SHP77 treated with DMSO at 0.1 percent for 48 hours (cell line): ENCODE measurements at regions not wholly inside any gene's neighbourhood (a gene's known extent, or its start where the extent isn't known, plus 50 kb on each side); places are given as distances from the start of the nearest gene placed in this dataset.
"Not testable (repeated sequence)": the region's sequence is repeated elsewhere in the genome, so short reads cannot be mapped to it uniquely, and the experiment has no call there.

Experiments
- DNase-seq: peaks from one replicate; lab custom pipeline; 2025; lab: John Stamatoyannopoulos, UW

DNA sequence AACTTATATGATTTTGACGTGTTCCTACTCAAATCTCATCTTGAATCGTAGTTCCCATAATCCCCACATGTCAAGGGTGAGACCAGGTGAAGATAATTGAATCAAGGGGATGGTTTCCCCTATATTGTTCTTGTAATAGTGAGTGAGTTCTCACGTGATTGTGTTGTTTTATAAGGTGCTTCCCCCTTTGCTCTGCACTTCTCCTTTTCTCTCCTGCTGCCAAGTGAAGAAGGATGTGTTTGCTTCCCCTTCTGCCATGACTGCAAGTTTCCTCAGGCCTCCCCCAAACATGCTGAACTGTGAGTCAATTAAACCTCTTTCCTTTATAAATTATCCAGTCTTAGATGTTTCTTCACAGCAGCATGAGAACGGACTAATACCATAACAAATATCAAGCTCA is 83.2 kb downstream of the MANEA start:
- no peak for DNase-seq

DNA sequence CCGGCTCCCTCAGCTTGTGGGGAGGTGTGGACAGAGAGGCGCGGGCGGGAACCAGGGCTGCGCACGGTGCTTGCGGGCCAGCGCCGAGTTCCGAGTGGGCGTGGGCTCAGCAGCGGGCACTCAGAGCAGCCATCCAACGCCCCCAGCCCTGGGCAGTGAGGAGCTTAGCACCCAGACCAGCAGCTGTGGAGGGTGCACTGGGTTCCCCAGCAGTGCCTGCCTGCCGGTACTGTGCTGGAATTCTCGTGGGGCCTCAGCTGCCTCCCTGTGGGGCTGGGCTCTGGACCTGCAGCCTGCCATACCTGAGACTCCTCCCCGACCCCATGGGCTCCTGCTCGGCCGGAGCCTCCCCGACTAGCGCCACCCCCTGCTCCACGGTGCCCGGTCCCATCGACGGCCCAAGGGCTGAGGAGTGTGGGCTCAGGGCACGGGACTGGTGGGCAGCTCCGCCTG is 92.7 kb downstream of the MANEA start:
- no peak for DNase-seq

DNA sequence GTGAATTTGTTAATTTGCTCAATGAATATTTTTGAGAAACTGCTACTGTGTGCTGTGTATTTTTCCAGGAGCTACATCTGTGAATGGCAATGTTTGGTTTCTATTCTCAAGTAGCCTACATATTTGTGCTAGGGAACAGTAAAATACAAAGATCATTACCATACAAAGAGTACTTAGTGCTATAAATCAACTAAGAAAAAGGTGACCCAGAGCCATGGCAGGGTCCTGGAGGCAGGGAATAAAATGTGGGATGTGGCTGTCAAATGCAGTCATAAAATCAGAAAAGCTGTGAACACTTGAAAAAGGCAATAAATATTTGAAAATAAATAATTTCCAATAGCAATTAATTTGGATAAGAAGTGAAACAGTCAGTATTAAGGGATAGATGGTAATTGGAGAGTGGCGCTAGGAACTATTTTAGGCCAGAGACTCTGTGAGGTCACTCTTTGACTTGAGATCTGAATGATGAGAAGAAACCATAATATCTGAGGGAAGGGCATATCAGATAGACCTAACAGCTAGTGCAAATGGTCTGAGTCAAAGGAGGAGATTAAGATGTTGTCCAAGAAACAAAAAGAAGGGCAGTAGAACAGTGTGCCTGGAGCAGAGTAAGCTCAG is 98.8 kb downstream of the MANEA start:
- DNase-seq, result no peak

DNA sequence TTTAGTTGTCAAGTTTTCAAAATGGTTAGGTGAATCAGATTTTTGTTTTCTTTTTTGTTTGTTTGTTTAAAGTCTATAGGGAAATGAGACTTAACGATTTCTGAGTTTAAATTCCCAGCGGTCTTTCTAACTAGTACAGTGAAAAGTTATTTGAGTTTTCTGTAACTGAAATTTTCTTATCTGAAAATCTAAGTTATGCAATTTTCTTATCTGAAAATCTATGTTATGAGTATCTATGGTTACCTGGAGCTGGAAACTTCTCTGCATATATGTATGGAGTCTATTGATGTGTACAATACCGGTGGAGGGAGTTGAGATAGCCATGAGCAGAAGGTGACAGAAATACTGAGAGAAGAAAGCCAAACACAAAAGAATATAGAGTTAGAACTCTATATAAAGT is 102.6 kb downstream of the MANEA start:
- no peak for DNase-seq

DNA sequence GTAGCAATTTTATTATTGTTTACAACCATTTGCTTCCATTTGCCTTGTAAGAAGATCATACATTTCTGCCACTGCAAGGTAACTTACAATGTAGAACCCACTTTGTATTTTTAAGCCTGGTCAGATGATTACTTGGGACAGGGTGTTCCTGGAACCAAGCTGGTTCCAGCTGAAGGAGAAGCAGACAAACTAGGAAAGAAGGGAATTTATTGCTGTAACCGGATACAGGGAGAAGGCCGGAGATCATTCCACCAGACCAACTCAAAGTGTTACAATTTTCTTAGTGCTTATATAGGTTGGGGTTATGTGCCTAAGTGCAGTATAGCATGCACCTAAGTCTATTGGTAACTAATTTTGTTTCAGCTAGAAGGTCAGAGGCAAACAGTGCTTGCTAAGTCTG is 104.4 kb downstream of the MANEA start:
- no peak for DNase-seq

DNA sequence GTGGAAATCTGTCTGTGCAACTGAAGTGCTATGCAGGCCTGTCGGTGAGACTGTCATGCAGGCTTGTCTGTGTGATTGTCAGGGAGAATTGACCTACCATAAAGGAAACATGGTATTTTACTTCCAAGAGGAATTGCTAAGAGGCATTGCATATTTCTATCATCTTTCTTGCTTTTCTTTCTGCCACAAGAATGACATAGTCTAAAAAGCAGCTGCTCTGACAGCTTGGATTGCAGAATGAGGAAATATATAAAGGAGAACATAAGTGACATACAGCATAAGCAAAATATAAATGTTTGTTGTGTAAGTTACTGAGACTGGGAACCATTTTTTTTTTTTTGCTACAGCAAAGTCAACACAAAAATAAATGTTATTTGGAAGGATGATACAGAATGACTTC is 105.1 kb downstream of the MANEA start:
- no peak for DNase-seq

DNA sequence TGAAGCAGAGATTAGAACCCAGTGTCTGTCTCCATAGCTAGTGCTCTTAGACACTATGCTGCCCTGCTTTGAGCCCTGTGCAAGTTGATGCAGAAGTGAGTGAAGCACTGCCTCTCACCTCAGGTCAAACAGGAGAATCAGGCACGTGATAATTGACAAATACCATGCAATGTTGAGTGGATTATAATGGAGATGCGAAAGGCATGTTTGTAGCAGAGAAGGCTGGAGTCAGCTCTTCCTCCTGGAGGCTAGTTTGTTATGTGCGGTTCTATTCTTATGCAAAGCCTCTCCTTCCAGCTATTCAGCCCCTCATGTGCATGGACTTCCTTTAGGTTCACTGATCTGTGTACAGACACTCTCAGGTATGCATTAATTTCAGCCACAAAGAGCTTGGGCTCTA is 108.5 kb downstream of the MANEA start:
- DNase-seq, result no peak

DNA sequence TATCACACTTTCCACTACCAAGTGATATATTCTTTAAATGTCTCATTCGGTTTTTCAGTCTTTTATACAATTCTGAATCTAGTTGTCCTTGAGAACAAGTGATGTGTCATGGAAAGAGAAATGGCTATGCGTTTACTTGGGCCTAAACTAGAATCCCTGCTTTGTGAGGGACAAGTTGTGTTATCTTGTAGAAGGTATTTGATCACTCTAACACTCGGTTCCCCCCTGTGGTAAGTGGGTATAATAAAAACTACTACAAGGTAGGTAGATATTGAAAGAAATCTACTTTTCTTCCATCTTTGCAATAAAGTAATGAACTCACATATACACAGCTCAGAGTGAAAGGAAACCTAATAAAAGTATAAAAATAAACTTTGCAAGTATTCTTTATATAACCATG is 108.9 kb downstream of the MANEA start:
- no peak for DNase-seq

DNA sequence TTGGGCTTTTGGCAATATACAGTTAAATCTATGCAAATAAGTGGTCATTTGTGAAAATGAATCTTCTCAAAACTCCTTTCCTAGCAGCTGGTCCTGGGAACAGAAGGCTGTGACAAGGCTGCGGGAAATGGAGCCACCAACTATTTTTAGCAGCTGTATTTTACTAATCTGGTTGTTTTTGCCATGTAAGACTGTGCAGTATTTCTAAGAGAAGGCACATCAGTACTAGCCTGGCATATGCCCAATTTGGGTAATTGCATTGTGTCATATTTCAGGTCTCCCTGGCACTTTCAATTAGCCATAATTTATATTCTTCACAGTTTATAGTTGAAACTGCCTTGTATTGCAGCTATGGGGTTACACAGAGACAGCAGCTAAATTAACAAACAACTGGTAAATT is 109.6 kb downstream of the MANEA start:
- DNase-seq, result no peak

DNA sequence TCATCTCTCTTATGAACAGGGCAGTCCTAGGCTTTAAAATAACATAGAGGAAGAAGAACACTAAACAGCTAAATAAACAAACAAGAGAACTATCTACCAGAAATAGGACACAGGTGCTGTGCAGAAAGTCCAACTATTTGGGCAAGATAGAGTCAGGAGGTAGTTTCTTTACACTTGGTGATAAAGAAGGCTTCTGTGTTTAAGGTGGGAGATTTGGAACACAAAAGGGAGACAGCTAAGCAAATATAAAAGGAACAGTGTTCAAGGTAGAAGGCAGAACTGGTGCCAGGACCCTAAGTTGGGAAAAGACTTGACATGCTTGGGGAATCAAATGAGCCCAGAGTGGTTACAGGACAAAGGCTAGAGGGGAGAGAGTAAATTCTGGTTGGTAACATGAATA is 110.5 kb downstream of the MANEA start:
- DNase-seq, result no peak

DNA sequence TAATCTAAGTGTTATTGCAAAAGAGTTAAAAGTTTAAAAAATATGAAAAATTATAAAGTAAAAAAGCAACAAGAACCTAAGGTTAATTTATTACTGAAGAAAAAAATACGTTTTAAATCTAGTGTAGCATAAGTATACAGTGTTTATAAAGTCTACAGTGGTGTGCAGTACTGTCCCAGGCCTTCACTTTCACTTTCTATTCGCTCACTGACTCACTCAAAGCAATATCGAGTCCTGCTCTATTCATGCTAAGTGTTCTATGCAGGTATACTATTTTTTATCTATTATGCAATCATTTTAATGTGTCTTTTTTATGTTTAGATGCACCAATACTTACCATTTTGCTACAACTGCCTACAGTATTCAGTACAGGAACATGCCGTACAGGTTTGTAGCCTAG is 113.0 kb downstream of the MANEA start:
- no peak for DNase-seq

DNA sequence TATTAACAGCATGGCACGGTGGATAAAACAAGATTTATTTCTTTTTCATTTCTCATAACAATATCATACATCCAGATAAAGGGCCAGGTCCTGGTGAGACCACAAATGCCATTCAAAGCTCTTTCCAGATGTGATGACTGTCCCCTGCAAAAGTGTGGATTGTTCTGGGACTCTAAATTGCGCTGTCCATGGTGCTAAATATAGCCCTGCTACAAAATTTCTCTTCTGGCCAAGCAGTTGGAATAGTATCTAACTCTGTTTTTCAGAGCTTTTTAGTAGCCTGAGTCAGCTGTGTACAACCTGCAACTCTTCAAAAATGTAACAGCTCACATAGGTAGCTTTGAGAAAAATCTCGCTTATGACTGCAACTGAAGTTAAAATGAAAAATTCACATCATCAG is 115.8 kb downstream of the MANEA start:
- DNase-seq, result no peak

DNA sequence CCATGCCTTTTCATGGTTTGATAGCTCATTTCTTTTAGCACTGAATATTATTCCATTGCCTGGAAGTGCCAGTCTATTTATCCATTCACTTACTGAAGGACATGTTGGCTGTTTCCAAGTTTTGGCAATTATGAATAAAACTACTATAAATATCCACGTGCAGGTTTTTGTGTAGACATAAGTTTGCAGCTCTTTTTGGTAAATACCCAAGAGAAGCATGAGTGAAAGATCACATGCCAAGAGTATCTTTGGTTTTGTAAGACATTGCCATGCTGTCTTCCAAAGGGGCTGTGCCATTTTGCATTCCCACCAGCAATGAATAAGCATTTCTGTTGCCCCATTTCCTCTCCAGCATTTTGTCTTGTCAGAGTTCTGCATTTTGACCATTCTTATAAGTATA is 120.9 kb downstream of the MANEA start:
- DNase-seq, result no peak

DNA sequence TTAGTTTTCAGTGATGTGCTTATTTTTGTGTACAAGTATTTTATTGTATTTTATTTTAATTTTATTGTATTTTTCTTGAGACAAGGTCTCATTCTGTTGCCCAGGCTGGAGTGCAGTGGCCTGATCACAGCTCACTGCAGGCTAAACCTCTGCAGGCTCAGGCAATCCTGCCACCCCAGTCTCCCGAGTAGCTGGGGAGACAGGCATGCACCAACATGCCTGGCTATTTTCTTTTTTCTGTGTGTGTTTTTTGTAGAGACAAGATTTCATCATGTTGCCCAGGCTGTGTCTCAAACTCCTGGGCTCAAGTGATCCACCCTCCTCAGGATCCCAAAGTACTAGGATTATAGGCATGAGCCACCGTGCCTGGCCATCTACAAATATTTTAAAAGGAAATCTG is 146.3 kb downstream of the MANEA start:
- no peak for DNase-seq

DNA sequence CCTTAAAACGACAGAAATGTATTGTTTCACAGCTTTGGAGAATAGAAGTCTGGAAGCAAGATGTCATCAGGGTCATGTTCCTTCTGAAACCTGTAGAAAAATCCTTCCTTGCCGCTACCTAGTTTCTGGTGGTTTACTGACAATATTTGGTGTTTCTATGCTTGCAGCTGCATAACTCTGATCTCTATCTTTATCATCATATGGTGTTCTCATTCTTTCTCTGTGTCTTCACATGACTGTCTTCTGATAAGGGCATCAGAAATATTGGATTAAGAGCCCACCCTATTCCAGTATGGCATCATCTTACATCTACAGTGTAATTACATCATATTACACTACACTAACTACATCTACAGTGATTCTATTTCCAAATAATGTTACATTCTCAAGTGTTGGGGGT is 148.0 kb downstream of the MANEA start:
- no peak for DNase-seq

DNA sequence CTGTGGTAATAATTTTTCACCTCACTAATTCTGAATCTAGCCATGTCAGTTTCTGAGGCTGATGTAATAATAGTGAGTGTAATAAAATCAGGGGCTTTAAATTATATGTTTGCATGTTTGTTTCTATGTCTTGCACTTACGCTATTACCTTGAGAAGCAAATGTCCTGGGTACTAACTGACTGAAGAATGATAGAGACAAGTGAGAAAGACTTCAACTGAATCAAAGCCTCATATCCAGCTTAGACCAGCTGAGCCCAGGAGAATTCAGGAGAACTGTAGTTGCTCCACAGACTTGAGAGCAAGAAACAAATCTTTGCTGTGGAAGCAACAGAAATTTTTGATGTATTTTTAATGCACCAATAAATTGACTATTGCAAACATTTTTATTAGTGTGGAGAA is 162.8 kb downstream of the MANEA start:
- DNase-seq, result no peak

DNA sequence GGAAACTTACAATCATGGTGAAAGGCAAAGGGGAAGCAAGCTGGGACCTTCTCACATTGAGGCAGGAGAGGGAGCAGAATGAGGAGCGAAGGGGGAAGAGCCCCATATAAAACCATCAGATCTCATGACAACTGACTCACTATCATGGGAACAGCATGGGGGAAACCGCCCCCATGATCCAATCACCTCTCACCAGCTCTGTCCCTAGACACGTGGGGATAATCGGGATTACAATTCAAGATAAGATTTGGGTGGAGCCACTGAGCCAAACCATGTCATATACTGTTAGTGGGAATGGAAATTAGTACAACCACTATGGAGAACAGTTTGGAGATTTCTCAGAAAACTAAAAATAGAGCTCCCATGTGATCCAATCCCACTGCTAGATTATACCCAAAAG is 163.7 kb downstream of the MANEA start:
- DNase-seq, result no peak

DNA sequence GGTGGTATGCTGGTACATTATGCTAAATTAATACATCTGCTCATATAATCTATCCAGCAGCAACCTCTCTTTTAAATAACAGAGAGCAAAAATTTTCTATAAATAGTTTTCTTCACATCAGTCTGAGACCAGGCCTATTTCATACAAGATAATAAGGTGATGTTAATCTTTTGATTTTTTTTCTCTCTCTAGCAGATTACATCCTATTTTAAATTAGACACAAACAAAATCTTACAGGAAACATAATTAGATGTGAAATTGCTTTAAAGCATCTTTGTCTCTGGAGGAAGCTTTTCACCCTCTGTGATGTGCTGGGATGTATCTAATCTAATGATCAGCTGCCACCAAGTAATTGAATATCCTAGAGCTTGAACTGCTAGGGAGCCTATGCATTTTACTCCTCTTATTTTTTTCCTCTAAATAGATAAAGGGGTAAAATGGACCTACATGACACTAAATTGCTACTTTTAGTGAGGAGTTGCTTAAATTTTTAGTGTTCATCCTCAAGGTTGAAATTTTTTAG is 165.5 kb downstream of the MANEA start:
- DNase-seq, result no peak

DNA sequence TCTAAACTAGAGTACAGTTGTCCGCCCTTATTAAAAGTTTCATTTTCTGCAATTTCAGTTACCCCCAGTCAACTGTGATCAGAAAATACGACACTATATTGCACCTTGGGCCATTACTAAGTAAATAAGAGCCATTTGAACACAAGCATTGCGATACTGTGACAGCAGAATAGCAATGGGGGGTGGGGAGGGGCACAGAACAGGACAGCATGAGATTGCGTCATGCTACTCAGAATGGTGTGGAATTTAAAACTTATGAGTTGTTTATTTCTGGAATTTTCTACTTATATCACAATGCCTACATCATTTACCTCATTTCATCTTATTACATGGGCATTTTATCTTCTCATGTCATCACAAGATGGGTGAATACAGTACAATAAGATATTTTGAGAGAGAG is 166.3 kb downstream of the MANEA start:
- no peak for DNase-seq

DNA sequence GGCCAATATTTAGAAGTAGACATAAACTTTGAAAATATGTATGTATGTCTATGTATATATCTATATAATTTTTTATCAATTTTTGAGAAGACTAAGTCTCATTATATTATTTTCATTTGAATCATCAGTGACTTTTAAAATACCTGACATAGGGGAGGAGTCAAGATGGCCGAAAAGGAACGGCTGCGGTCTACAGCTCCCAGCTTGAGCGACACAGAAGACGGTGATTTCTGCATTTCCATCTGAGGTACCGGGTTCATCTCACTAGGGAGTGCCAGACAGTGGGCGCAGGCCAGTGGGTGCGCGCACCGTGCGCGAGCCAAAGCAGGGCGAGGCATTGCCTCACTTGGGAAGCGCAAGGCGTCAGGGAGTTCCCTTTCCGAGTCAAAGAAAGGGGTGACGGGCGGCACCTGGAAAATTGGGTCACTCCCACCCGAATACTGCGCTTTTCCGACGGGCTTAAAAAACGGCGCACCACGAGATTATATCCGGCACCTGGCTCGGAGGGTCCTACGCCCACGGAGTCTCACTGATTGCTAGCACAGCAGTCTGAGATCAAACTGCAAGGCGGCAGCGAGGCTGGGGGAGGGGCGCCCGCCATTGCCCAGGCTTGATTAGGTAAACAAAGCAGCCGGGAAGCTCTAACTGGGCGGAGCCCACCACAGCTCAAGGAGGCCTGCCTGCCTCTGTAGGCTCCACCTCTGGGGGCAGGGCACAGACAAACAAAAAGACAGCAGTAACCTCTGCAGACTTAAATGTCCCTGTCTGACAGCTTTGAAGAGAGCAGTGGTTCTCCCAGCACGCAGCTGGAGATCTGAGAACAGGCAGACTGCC is 181.1 kb downstream of the MANEA start:
- not testable (repeated sequence) for DNase-seq

DNA sequence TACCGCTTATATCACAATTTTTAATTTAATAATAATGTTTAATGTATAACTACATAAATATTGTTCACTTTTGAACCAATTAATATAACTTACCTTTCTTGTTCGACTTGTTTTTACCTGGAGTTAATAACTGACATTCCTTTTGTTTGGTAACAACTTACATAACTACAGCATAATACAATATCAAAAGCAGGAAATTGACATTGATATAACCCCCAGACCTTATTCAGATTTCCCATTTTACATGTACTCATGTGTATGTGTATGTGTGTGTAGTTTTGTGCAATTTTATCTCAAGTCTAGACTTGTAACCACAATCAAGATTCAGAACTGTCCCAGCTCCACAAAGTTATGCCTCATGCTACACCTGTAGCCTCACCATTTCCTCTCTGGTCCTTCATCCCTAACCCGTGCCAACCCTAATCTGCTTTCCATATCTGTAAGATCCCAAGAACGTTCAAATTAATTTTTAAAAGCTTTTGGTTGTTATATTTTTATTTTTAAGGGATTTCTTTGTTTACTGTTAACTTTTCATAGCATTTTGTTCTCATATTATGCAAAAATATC is 190.6 kb downstream of the MANEA start:
- no peak for DNase-seq

DNA sequence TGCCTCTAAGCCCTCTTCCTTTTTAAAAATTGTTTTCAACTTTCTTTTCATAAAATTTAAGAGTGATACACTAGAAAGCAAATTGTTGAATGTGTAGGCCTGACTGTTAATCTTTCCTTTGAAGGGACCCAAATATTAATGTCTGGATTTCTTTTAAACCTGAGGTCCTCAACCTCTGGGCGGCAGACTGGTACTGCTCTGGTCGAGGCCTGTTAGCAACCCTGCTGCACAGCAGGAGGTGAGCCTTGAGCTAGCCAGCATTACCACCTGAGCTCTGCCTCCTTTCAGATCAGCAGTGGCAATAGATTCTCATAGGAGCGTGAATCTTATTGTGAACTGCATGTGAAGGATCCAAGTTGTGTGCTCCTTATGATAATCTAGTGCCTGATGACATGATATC is 191.2 kb downstream of the MANEA start:
- no peak for DNase-seq

DNA sequence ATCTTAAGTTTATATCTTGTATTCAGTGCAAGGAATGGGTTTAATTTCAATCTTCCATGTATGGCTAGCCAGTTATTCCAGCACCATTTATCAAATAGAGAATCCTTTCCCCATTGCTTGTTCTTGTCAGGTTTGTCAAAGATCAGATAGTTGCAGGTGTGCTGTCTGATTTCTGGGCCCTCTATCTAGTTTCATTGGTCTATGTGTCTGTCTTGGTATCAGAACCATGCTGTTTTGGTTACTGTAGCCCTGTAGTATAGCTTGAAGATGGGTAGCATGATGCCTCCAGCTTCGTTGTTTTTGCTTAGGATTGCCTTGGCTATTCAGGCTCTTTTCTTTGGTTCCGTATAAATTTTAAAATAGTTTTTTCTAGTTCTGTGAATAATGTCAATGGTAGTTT is 200.0 kb downstream of the MANEA start:
- DNase-seq, result no peak
